Vagina (tissue), 2 donors: ENCODE measurements at regions not wholly inside any gene's neighbourhood (a gene's known extent, or its start where the extent isn't known, plus 50 kb on each side); places are given as distances from the start of the nearest gene placed in this dataset.

ENCODE experiments used
- POLR2A ChIP-seq, 2 donors: fragments of 450-650 bp; IDR thresholded peaks; one replicate each; pipeline ENCODE4 v1.6.1; 2017; ENCODE audit warnings: antibody characterized with exemption in 2 of 2, mild to moderate bottlenecking in 2 of 2, moderate library complexity in 2 of 2
- POLR2AphosphoS5 ChIP-seq, 2 donors: sonication (generic); formaldehyde crosslinking; IDR thresholded peaks; one replicate each; pipeline ENCODE4 v1.9.0; 2017; ENCODE audit warnings: antibody characterized with exemption in 2 of 2, mild to moderate bottlenecking in 2 of 2, low read depth in 1 of 2; ENCODE audit not compliant: insufficient read depth in 1 of 2
- TF ChIP-seq, protein P1 (sequence below), 3 experiments: fragments of 450-650 bp in 2 of 3; fragments of 200-600 bp in 1 of 3; sonication (generic) in 1 of 3; IDR thresholded peaks; one replicate each; pipeline ENCODE4 v1.5.1; 2017 to 2019; ENCODE audit warnings: antibody characterized with exemption in 3 of 3, mild to moderate bottlenecking in 2 of 3, moderate library complexity in 2 of 3

DNA sequence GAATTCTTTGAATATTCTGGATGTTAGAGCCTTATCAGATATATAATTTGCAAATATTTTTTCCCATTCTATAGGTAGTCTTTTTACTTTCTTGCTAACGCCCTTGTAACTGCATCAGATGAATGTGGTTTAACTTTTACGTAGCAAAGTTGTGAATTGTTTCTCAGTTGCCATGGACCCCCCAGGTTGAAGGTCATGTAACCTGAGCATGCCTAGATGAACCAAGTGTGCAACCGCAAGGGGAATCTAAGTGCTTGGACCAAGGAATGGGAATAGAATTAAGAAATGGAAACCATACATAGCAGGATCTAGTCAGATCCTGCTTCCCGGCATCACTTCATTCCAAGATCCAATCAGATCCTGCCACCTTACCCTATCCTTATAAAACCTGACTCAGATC is 65.1 kb upstream of the TNP1 start:
- TF ChIP-seq, protein P1, sequence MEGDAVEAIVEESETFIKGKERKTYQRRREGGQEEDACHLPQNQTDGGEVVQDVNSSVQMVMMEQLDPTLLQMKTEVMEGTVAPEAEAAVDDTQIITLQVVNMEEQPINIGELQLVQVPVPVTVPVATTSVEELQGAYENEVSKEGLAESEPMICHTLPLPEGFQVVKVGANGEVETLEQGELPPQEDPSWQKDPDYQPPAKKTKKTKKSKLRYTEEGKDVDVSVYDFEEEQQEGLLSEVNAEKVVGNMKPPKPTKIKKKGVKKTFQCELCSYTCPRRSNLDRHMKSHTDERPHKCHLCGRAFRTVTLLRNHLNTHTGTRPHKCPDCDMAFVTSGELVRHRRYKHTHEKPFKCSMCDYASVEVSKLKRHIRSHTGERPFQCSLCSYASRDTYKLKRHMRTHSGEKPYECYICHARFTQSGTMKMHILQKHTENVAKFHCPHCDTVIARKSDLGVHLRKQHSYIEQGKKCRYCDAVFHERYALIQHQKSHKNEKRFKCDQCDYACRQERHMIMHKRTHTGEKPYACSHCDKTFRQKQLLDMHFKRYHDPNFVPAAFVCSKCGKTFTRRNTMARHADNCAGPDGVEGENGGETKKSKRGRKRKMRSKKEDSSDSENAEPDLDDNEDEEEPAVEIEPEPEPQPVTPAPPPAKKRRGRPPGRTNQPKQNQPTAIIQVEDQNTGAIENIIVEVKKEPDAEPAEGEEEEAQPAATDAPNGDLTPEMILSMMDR (IDR thresholded peaks at IDR 0.05), result no peak
- TF ChIP-seq POLR2AphosphoS5 (IDR thresholded peaks at IDR 0.05; ENCODE audit: insufficient read depth in 1 of 2, low read depth in 1 of 2) (no peak), POLR2A (IDR thresholded peaks at IDR 0.05) (no peak)
